ENCODE measurements at regions not wholly inside any gene's neighbourhood (a gene's known extent, or its start where the extent isn't known, plus 50 kb on each side); places are given as distances from the start of the nearest gene placed in this dataset.
A peak's percentile ranks its signal among the peaks of the same experiment; 100 is the strongest.

GRCh38 chr14:60349663-60350365 is 100.8 kb downstream of the PPM1A start:
- DNase-seq (ENCODE audit: low spot score): peak; percentile 68

- DNase-seq (ENCODE audit: low spot score): no peak
These were observed 101.3 kb downstream of the PPM1A start for GRCh38 chr14:60350366-60350720.

- no peak for DNase-seq (ENCODE audit: low spot score)
These were observed 104.4 kb downstream of the PPM1A start for GRCh38 chr14:60353420-60353819.

- no peak for DNase-seq (ENCODE audit: low spot score)
These were observed 106.7 kb downstream of the PPM1A start for GRCh38 chr14:60355768-60356167.

GRCh38 chr14:60356386-60356785 is 107.4 kb downstream of the PPM1A start:
- no peak for DNase-seq (ENCODE audit: low spot score)

GRCh38 chr14:60356906-60357550 is 108.0 kb downstream of the PPM1A start:
- no peak for DNase-seq (ENCODE audit: low spot score)

- no peak for DNase-seq (ENCODE audit: low spot score)
These were observed 108.6 kb downstream of the PPM1A start for GRCh38 chr14:60357551-60358149.

- DNase-seq (ENCODE audit: low spot score): no peak
These were observed 114.3 kb downstream of the PPM1A start for GRCh38 chr14:60363275-60363674.

- DNase-seq (ENCODE audit: low spot score): no peak
These were observed 114.7 kb downstream of the PPM1A start for GRCh38 chr14:60363687-60364086.

GRCh38 chr14:60381909-60382308 is 104.0 kb downstream of the C14orf39 start:
- DNase-seq (ENCODE audit: low spot score): no peak

Measured in AG08395 (cell line).